NCI-H510A (cell line): ENCODE measurements at regions not wholly inside any gene's neighbourhood (a gene's known extent, or its start where the extent isn't known, plus 50 kb on each side); places are given as distances from the start of the nearest gene placed in this dataset.
"Not testable (repeated sequence)": the region's sequence is repeated elsewhere in the genome, so short reads cannot be mapped to it uniquely, and the experiment has no call there.

Experiments used
- DNase-seq: peaks from one replicate; lab custom pipeline; 2025; lab: John Stamatoyannopoulos, UW

DNA sequence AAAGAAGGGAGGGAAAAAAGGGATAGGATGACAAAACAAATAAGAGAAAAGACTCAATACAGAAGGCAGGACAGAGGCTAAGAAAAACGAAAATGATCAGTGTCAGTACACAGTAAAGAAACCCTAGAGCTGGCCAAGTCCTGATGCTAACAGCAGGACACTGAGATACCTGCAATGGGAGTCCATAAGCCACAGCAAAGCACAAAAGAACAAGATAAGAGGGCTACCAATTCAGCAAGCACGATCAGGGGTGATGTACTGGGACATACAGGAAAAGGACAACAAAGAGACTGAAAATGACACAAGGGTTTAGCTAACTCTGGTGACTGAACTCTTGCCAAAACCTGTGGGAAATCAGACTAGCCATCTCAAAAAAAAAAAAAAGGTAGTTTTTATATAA lies 1072.6 kb upstream of the COX7C start:
- no peak for DNase-seq

DNA sequence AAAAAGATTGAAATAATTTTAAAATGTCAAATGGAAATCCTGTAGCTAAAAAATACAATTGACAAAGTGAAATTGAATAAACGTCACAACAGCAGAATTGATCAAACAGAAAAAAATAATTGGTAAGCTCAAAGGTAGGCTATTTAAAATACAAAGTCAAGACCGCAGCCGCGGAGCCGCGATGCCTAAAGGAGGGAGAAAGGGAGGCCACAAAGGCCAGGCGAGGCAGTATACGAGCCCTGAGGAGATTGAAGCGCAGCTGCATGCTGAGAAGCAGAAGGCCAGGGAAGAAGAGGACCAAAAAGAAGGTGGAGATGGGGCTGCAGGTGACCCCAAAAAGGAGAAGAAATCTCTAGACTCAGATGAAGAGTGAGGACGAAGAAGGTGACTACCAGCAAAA lies 1068.5 kb upstream of the COX7C start:
- DNase-seq: no peak

DNA sequence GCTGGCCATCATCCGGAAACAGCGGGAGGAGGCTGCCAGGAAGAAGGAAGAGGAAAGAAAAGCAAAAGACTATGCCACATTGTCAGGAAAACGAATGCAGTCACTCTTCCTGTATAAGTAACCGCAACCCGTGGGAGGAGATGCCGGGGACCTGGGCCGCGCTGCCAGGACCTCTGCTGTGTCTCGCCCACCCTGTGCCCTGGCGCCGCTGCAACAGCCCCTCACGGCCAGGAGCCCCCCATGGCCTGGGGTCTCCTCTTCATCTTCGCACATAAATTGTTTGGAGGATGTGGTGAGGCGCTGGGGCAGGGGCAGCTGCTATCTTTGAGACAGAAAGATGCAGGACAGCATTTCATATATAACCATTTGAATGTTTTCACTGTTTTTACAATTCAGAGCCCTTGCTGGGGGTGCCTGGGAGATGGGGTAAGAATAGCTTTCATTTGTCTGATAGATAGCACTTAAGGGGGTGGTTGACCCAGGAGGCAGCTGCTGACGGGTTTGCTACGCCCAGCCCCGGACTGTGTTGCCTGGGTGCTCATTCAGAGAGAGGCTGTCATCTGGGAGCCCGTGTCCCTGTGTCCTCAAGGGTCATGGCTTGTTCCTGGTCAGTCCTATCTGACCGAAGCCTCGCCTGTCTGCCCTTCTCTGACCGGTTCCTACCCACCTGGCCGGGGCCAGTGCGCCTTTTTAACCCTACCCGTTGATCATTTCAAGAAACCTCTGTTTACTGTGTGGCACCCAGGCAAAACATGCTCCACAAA lies 1067.7 kb upstream of the COX7C start:
- DNase-seq: no peak

DNA sequence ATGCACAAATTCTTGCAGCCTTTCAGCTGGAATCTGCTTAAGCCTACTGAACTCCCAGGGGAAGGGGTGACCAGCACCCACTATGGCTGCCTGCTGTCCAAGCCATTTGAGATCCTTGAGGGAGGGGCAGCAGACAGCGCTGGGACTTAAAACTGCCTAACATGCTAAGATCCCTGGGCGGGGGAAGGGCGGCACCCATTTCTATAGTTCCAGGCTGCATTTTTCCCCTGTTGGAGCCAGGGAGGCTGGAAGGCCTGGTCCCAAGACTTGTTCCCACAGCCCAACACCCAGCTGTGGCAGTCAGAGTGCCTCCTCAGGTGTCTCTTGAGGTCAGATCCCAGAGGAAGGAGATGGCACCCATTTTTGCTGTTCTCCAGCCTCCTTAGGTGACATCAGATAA lies 1061.3 kb upstream of the COX7C start:
- no peak for DNase-seq

DNA sequence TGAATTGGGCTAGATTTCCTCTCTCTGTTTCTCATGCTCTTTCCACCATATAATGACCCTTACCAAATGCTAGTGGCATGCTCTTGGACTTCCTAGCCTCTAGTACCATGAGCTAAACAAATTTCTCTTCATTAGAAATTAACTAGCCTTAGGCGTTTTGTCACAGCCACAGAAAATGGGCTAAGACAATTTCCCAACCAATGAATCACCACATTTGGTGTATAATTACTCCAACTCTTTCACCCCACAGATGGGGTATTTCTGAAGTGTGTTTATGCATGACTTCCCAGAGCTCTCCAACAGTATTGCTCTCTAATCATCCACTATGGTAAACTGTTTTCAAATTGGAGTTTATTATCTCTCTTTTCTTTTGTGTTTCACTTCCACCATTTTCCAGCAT lies 1041.1 kb upstream of the COX7C start:
- no peak for DNase-seq

DNA sequence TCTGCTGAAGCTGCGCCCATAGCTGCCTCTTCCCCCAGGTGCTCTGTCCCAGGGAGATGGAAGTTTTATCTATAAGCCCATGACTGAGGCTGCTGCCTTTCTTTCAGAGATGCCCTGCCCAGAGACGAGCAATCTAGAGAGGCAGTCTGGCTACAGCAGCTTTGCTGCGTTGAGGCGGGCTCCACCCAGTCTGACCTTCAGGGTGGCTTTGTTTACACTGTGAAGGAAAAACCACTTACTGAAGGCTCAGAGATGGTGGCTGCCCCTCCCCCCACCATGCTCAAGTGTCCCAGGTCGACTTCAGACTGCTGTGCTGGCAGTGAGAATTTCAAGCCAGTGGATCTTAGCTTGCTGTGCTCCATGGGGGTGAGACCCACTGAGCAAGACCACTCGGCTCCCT lies 1029.9 kb upstream of the COX7C start:
- not testable (repeated sequence) for DNase-seq

DNA sequence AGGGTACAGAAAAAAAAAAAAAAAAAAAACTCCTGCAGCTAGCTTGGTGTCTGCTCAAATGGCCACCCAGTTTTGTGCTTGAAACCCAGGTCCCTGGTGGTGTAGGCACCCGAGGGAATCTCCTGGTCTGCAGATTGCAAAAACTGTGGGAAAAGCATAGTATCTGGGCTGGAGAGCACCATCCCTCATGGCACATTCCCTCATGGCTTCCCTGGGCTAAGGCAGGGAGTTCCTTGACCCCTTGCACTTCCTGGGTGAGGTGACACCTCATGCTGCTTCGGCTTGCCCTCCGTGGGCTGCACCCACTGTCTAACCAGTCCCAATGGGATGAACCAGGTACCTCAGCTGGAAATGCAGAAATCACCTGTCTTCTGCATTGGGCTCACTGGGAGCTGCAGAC lies 1029.5 kb upstream of the COX7C start:
- DNase-seq: not testable (repeated sequence)

DNA sequence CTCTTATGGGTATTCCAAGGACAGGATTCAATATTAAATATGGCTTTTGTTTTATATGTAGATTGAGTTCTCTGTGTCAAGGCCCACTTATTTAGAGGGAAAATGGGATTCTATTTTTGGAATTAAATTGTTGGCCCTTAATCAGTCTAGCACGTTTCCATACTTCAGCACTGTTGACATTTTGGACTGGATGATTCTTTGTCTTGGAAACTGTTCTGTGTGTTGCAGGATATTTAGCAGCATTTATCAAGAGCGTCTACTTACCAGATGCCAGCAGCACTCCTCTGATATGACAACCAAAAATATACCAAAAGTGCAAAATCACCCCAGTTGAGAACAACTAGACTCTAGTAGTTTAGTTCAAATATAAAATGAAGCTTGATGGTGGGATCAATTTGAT lies 1027.0 kb upstream of the COX7C start:
- no peak for DNase-seq

DNA sequence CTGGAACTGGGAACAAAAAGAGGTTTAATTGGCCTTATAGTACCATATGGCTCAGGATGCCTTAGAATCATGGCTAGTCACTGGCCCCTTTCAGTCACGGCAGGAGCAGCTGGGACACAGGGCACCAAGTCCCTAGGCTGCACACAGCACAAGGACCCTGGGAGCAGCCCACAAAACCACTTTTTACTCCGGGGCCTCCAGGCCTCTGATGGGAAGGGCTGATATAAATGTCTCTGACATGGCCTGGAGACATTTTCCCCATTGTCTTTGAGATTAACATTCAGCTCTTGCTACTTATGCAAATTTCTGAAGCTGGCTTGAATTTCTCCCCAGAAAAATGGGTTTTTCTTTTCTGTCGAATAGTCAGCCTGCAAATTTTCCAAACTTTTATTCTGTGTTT lies 1026.4 kb upstream of the COX7C start:
- no peak for DNase-seq

DNA sequence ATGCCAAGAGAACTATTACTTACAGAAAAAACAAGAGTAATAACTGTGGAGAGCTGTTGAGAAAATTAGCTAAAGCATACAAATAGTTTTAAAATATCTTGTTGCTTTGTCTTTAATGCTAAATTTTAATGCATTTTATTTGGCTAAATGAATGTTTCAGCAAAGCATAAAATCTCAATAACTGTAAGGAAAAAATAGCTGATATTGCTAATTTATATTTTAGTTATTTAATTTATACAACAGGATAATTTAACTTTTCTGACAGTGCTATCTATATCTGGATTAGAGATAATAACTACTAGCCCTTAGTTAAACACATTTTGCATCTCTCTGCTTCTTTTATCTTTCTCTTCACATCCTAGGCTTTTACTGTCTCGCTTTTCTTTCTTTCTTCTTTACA lies 1014.9 kb upstream of the COX7C start:
- no peak for DNase-seq

DNA sequence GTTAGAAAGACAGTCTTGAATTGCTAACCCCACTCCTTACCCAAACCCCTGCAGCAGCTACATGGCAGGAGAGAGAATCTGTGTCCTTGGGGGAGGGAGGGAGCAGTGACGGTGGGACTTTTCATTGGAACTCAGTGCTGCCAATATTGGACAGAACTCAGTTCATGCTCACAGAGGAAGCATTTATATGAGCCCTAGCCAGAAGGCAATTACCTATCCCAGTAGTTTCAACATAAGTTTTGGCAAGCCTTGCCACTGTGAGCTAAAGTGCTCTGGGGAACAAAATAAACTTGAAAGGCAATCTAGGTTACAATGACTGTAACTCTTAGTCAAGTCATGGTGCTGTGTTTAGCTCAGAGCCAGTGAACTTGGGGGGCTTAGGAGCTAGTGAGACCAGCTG lies 1013.4 kb upstream of the COX7C start:
- no peak for DNase-seq

DNA sequence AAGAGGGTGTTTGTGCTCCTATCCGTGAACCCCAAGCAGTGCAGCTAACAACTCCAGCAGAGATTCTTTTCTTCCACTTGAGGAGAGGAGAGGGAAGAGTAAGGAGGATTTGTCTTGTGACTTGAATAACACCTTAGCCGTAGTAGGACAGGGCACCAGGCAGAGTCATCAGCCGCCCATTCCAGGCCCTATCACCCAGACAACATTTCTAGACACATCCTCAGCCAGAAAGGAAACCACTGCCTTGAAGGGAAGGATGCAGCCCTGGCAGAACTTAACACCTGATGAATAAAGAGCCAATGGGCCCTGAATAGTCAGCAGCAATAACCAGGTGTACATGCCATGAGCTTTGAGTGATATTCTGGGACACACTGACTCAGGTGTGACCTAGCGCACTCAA lies 1013.0 kb upstream of the COX7C start:
- DNase-seq: no peak

DNA sequence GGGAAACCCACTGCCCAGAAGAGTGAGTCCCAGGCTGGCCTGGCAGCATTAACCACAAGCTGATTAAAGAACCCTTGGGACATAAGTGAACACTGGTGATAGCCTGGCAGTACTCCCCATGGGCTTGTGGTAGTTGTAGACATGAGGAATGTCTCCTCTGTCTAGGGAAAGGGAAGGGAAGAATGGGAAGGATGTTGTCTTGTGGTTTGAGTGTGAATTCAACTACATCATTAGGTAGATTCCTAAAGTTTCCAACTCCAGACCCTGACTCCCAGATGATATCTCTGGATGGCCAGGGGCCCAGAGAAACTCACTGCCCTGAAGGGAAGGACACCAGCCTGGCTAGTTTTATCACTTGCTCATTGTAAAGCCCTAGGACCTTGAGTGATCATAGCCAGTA lies 1012.4 kb upstream of the COX7C start:
- DNase-seq: no peak

DNA sequence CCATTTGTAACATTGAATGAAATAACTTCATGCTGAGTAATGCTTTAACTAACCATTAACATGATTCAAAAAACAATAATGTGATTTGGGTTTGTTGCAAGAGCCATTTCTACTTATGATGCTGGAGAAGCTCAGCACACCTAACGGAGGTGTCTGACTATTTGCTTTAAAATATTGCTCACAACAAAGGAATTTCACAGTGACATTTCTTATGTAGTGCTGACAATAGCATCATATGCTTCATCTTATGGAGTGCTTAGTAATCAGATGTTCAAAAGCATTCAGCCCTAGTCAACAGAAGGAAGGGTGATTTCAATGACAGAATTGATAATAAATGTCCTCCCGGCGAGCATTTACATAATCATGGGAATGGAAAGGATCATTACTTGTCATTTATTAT lies 1003.3 kb upstream of the COX7C start:
- no peak for DNase-seq

DNA sequence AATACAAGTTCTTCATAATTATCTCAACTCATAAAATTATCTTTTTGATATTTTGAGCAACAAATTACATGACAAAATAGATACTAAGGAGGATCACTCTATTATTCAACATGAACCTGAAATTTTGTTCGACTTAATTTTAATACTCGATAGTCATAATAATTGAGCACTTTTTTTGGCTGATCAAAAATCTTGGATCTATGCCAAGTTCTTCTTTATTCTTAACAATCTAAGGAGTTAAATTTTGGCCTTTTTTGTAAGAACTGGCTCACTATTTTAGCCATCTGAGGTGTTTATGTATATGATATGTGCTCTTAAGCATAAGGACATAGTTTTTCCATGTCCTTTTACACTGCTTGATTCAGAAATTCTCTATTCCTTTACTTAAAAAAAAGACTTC lies 996.1 kb upstream of the COX7C start:
- no peak for DNase-seq

DNA sequence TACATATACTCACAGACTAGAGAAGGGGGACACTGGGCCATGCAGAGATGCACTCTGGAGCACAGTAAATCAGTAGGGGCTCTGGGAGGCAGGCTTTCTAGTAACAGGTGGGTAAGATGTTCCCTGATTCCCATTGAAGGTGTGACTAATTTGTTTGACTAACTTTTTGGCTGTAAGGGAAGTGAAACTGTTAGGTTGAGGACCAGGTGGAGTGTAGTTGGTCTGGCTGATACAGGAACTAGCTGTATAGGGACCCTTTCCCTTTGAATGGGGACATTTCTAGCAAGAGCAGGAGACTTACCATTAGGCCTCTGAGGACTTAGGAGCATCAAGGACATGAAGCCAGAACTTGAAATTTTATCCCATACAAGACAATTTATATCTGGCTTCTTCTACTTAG lies 989.6 kb upstream of the COX7C start:
- DNase-seq: no peak

DNA sequence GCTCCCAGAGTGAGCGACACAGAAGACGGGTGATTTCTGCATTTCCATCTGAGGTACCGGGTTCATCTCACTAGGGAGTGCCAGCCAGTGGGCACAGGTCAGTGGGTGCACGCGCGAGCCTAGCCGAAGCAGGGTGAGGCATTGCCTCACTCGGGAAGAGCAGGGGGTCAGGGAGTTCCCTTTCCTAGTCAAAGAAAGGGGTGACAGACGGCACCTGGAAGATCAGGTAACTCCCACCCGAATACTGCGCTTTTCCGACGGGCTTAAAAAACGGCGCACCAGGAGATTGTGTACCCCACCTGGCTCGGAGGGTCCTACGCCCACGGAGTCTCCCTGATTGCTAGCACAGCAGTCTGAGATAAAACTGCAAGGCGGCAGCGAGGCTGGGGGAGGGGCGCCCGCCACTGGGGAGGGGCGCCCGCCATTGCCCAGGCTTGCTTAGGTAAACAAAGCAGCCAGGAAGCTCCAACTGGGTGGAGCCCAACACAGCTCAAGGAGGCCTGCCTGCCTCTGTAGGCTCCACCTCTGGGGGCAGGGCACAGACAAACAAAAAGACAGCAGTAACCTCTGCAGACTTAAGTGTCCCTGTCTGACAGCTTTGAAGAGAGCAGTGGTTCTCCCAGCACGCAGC lies 979.1 kb upstream of the COX7C start:
- DNase-seq: peak; percentile 5

DNA sequence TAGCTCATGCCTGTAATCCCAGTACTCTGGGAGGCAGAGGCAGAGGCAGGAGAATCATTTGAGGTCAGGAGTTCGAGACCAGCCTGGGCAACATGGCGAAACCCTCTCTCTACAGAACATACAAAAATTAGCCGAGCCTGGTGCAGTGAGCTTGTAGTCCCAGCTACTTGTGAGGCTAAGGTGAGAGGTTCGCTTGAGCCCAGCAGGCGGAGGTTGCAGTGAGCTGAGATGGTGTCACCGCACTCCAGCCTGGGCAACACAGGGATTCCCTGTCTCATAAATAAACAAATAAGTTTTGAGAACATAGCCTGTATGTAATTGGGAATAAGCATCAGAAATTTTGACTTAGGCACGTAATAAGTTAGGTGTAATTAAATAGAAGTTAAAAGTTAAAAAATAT lies 971.7 kb upstream of the COX7C start:
- DNase-seq: no peak

DNA sequence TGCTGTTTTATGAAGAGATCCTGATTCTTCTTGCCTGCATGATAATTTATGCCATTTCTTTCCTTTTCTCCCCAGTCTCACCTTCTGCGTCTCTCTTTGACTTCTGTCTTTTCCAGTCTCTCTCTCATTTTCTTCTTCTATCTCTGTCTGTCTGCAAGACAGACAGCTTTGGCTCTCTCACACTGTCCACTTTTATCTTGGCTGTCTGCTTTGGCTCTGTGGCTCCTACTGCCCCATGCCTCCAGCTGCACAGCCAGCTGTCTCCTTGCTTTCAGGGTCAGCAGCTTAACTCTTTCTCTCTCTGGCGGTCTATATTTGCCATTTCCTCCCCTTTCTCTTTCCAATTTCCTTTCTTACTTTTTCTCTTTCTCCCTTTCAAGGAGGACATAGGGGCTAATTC lies 971.1 kb upstream of the COX7C start:
- DNase-seq: no peak

DNA sequence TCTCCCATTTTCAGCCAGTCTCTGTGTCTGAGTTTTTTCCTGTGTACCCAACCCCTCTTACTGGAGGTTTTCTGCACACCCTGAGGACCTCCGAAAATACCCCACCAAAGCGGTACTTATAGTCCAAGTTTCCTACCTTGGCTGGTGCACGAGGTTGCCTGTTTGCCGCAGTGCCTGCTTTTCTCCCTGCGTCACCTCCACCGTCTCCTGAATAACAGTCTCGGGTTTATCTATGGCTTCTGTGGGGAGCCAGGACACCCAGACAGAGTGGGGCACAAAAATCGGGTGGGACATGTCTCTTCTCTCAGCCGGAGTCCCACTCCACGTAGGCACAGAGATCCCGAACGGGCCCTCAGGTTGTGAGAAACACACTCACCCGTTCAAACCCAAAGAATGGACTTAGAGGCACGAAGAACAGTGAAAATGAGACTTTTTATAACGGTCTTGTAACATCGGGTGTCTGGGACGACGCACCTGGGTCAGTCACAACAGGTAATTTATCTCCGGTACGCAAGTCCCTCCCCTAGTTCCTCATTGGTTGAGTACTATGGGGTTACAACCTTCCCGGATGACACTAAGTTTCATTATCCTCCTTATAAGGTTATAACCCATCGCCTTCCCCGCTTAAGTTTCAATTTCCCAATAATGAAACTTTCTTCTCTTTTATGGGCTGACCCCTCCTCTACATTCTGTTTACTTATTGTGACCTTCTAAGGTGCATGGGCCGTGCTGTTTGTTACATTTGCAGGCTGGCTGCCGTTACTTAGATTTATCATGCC lies 970.2 kb upstream of the COX7C start:
- DNase-seq: no peak

DNA sequence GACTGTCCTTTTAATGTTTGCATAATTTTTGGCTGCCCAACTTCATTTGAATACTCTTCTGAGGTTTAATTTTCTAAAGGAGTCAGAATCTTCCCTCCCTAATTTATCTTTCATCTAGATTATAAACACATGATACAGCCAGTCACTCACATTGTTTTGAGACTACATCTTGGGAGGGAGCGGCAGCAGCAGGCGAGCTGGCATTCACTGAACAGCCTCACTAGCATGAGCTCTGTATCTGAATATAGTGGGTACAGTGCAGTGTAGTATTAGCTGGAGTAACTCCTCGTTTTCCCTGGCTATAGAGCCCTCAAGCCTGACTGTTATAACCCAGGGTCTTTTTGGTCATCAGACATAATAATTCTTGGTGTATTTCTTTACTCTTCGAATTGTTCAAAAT lies 969.2 kb upstream of the COX7C start:
- no peak for DNase-seq

DNA sequence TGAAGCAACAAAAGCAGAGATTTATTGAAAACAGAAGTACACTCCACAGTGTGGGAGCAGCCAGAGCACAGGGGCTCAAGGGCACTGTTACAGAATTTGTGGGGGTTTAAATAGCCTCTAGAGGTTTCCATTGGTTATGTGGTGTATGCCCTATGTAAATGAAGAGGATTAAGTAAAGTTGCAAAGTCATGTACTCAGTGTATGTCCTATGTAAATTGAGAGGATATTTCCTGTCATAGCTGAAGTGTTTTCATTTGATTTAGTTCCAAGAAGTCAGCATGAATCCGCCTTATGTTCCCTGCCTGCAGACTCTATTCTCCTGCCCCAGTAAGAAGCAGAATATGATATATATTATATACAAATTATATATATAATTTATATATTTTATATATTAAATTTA lies 966.0 kb upstream of the COX7C start:
- DNase-seq: no peak

DNA sequence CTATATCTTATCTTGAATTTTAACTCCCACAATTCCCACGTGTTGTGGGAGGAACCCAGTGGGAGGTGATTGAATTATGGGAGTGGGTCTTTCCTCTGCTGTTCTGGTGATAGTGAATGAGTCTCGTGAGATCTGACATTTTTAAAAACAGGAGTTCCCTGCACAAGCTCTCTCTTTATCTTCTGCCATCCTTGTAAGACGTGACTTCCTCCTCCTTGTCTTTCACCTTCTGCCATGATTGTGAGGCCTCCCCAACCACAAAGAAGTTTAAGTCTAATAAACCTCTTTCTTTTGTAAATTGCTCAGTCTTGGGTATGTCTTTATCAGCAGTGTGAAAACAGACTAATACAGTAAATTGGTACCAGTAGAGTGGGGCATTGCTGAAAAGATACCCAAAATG lies 963.6 kb upstream of the COX7C start:
- DNase-seq: not testable (repeated sequence)
